Brain pericyte (primary cell): ENCODE measurements at regions not wholly inside any gene's neighbourhood (a gene's known extent, or its start where the extent isn't known, plus 50 kb on each side); places are given as distances from the start of the nearest gene placed in this dataset.

Experiments used
- DNase-seq: peaks from one replicate; pipeline ENCODE4 v3.0.0-alpha.2; 2012; ENCODE audit warnings: low read depth, low spot score

DNA sequence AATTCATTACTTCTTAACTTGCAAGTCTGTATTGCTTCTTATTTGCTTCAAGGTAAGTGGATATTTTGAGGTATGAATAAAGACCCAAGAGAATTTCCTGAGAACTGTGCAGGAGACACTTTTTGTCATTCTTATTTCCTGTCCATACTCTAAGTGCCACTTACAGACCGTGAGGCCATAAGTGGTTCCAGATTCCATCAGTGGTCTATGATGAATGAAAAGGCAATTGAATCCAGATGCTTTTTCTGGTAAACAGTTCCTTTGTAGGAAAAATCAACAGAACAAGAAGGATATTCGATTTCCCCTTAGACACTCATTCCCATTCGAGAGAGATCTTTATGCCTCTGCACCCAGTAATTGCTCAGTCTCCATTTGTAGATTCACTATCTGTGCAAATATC lies 58.3 kb upstream of the PDE10A start:
- no peak for DNase-seq

DNA sequence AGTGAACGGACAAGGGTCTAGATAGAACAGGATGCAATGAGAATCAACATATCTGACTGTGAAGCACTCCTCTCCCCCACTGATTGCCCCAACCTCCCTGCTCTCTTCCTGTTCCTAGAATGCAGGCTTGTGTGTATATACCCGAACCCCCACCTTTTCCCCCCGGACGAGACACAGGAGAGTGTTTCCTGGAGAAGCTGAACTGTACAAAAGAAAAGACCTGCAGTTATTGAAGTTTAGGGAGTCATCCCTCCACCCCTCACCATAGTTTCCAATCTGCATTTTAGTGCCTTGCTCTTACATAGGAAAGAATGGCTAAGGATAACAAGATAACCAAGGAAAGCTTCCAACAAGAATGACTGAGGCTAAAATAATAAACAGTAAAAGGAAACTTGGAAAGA lies 55.5 kb upstream of the PDE10A start:
- DNase-seq = no peak

DNA sequence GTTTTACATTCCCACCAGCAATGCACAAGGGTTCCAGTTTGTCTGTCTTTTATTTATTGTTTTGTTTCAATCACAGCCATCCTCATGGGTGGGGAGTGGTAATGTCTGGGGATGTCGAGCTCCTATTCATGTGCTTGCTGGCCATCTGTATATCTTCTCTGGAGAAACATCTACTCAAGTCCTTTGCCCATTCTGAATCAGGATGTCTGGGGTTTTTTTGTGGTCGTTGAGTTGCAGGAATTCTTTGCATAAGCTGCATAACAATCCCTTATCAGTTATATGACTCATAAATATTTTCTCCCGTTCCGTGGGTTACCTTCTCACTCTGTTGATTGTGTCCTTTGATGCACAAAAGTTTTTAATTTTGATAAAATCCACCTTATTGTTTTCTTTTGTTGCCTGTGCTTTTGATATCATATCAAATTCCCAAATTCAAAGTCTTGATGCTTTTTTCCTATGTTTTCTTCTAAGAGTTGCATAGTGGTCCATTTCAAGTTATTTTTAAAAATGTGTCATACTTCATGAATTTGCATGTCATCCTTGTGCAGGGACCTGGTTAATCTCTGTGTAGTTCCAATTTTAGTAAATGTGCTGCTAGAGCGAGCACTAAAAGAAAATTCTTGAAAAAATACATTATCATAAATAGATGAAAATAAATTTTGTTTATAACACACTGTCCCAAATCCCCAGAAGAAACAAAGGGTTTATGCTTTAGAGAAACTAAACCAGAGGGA lies 54.9 kb upstream of the PDE10A start:
- DNase-seq = no peak

DNA sequence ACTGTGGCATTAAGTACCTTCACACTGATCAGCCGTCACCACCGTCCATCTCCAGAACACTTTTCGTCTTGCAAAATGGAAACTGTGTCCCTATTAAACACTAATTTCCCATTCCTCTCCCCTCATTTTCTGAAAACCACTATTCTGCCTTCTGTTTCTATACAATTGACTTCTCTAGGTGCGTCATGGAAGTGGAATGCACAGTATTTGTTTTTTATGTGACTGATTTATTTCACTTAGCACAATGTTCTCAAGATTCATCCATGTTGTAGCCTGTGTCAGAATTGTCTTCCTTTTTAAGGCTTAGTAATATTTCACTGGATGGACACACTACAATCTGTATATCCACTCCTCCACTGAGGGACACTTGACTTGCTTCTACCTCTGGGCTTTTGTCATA lies 53.8 kb upstream of the PDE10A start:
- no peak for DNase-seq

- DNase-seq = no peak
Observed at GRCh38 chr6:165715428-165715827, 52.4 kb upstream of the PDE10A start.

DNA sequence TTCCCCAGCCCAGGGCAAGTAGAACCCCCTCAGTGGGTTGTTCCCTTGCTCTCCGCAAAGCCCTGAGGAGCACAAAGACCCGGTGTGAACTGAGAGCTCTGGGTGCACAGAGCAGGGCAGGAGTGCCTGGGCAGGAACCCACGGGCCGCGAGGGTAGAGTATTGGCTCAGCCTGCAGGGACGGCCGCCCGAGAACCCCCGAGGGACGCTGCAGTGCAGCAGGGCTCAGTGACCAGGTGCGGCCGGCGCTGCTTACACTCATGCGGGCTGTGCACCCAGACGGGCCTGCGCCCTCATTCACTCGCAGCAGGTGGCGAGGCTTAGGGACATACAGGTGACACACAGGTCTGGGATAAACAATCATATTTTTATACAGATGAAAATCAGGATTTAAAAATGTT lies 51.9 kb upstream of the PDE10A start:
- no peak for DNase-seq

DNA sequence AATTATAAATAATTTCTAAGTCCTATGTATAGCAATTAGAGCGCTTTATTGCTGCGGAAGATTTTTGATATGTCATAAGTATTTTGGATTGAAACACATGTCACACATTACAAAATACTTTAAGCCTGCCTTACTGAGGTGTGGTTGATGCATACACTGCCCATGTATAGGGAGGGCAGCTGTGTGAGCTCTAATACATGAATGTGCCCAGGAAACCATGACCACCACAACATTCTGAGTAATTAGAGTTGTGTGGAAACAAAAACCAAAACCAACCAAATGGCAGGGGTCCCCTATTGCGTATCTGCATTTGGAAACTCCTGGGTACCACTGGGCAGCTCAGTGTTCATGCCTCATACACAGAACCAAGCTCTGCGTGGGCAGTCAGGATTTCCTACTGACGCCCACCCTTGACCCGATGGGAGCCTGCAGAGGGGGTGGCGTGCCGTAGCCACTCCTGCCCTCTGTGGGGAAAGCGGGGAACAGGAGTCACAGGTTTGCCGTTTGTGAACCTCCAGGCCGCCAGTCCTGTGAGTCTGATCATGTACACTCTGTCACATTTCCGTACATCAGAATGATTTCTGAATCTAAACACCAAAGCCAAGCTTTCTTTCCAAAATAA lies 50.9 kb upstream of the PDE10A start:
- no peak for DNase-seq
